ENCODE measurements at regions not wholly inside any gene's neighbourhood (a gene's known extent, or its start where the extent isn't known, plus 50 kb on each side); places are given as distances from the start of the nearest gene placed in this dataset.

GRCh38 chr2:65716698-65717097 is 284.3 kb upstream of the SPRED2 start:
- TF ChIP-seq CTCF (IDR thresholded peaks at IDR 0.05) (no peak), POLR2AphosphoS5 (IDR thresholded peaks at IDR 0.05) (no peak)
